H7 (cell line): ENCODE measurements at regions not wholly inside any gene's neighbourhood (a gene's known extent, or its start where the extent isn't known, plus 50 kb on each side); places are given as distances from the start of the nearest gene placed in this dataset.

Experiments
- DNase-seq: peaks from one replicate; pipeline ENCODE4 v3.0.0; 2012
- H3K27me3 ChIP-seq: 2 replicates; pipeline ENCODE4 v1.6.0; 2011; ENCODE audit warnings: mild to moderate bottlenecking, low read length; ENCODE audit not compliant: control insufficient read depth, insufficient read depth
- H3K36me3 ChIP-seq: replicated peaks from 2 replicates; pipeline ENCODE4 v1.5.1; 2011; ENCODE audit warnings: low read length; ENCODE audit not compliant: control insufficient read depth, insufficient read depth
- H3K4me3 ChIP-seq: 2 replicates; pipeline ENCODE4 v1.5.1; 2011; ENCODE audit warnings: low read depth, mild to moderate bottlenecking, control low read depth, low read length, moderate library complexity; ENCODE audit not compliant: insufficient read depth

DNA sequence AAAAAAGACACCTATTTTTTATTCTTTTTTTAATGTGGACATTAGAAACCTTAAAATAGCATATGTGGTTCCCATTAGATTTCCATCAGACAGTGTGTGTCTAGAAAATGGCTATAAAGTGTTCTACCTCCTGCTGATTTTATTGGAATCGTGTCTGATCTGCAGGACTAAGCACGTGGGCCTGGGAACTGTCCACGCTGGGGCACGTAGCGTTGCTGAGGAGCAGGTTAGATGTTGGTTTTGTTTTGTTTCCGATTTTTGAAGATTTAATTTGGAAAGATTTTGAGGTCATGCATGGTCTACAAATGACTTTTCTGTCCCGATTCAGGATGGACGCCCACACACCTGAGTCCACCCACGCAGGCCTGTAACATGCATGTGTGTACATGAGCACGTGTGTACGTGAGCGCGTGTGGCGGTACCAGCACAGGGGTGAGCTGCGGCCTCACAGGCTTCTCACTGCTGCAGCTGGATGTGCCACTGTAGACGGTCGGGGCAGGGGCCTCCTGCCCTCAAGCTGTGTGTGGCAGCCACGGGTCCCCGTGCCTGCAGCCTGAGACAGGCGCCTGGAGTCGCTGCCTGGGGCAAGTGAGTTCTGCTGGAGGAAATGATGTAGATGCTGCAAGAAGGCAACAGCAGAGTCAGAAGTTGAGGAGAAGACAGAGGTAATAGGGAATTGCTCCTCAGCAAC lies 99.7 kb upstream of the CTDP1 start:
- Histone ChIP-seq H3K27me3 (no peaks in the 10 kb centered on the region), H3K4me3 (no peak overlapping the region), H3K36me3 (no peaks in the 10 kb centered on the region)
- no peak for DNase-seq

DNA sequence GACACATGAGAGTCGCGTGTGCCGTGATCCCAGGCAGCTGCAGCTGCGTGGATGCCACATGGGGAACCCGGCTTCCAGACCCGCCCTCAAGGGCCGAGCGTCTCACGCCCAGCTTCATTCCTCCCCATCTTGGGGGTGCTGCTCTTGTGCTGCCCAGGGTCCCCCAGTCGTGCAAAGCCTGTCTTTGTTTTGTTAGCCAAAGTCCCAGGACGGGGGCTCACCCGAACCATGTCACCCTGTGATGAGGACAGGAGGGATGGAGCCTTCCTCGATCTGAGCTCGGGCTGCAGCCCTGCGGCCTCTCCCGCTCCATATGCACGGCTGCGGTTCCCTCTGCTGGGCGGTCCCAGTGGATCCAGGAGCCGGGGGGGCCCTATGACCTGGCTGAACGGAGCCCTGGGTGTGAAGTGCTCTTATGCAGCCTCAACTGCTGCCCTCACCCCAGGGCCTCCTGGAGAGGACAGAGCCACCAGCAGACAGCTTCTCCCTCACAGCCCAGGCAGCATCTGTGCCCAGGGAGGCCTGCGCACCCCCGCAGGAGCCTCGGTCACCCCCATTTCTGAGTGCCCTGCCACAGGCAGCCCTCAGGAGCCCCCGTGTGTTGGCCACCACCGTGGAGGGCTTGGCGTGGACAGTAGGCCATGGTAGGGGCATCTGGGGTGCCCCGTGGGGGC lies 99.0 kb upstream of the CTDP1 start:
- Histone ChIP-seq H3K36me3 (no peaks in the 10 kb centered on the region), H3K4me3 (no peak overlapping the region), H3K27me3 (no peaks in the 10 kb centered on the region)
- no peak for DNase-seq

DNA sequence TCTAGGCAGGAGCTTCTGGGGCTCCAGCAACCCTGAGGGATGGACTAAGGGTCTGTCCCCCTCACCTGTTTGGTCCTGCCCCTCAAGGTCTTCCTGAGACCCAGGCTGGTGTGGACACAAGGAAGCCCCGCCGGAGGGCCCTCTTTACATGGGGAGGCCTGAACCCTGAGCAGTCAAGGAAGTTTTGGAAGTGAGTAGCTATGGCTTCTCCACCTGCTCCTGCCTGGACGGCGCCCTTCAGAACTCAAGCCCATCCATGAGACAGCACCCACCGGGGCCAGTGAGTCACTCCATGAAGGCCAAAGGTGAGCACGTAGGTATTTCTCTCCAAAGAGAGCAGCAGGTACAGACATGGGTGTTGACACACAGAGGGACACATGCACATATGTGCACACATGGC lies 98.2 kb upstream of the CTDP1 start:
- Histone ChIP-seq H3K4me3 (no peak overlapping the region), H3K27me3 (no peaks in the 10 kb centered on the region), H3K36me3 (no peaks in the 10 kb centered on the region)
- no peak for DNase-seq

DNA sequence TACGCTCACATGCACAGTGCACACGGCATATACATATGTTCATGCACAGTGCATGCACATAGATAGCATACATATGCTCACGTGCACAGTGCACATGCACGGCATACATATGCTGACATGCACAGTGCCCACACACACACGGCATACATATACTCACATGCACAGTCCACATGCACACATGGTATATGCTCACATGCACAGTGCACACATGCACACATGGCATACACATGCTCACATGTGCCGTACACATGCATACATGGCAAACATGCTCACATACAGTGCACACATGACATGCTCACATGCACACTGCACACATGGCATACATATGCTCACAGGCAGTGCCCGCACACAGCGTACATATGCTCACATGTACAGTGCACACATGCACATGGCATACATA lies 97.7 kb upstream of the CTDP1 start:
- H3K27me3 ChIP-seq, result no peaks in the 10 kb centered on the region
- DNase-seq, result no peak
- H3K36me3 ChIP-seq, result no peaks in the 10 kb centered on the region
- H3K4me3 ChIP-seq, result no peak overlapping the region

DNA sequence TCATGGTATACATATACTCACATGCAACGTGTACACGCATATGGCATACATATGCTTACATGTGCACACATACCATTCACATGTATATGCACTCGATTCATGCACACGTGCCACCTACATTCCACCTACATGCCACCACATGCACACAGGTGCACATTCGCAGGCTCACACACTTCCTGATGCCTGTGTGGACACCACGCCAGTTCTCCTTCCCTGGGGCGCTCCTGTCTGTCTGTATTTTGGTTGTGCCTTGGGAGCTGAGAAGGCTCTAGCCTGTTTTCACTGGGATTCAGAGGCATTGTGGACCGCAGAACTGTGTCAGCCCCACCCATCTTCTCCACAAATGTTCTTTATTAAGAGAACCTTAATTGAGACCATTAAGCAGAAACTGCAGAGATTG lies 96.6 kb upstream of the CTDP1 start:
- H3K27me3 ChIP-seq, result no peaks in the 10 kb centered on the region
- DNase-seq, result no peak
- H3K4me3 ChIP-seq, result no peak overlapping the region
- no peaks in the 10 kb centered on the region for H3K36me3 ChIP-seq

DNA sequence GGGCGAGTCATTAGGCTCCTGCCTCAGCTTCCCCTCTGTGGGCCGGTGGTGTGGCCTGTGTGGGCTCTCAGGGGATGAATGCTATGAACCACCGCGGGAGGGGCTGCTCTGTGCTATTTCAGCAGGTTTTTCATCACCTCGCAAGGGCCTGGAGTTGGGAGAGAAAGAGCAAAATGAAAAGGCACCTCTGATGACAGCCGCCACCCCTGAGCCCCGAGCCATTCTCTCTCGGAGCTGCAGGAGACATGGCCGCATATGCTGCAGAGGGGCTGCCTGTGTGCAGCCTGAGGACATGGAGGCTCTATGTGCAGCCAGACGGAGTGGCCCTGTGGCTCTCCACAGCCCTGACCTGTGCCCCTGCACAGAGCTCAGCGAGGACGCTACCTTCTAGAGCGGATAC lies 96.2 kb upstream of the CTDP1 start:
- Histone ChIP-seq H3K36me3 (no peaks in the 10 kb centered on the region), H3K27me3 (no peaks in the 10 kb centered on the region), H3K4me3 (no peak overlapping the region)
- no peak for DNase-seq

DNA sequence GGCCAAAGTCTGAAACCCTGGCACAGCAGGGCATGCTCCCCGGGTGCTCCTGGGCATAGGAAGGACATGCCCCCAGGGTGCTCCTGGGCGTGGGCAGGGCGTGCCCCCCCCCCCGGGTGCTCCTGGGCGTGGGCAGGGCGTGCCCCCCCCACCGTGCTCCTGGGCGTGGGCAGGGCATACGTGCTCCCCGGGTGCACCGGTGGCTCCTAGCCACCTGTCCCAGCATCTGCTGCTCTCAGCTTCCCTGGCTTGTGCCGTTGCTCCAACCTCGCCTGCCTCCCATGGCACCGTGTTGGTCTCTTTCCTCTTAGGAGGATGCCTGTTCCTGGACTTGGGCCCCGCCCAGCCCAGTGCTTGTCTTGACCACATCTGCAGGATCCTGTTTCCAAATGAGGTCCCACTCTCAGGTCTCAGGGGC lies 95.6 kb upstream of the CTDP1 start:
- H3K36me3 ChIP-seq, result no peaks in the 10 kb centered on the region
- no peaks in the 10 kb centered on the region for H3K27me3 ChIP-seq
- no peak overlapping the region for H3K4me3 ChIP-seq
- no peak for DNase-seq

DNA sequence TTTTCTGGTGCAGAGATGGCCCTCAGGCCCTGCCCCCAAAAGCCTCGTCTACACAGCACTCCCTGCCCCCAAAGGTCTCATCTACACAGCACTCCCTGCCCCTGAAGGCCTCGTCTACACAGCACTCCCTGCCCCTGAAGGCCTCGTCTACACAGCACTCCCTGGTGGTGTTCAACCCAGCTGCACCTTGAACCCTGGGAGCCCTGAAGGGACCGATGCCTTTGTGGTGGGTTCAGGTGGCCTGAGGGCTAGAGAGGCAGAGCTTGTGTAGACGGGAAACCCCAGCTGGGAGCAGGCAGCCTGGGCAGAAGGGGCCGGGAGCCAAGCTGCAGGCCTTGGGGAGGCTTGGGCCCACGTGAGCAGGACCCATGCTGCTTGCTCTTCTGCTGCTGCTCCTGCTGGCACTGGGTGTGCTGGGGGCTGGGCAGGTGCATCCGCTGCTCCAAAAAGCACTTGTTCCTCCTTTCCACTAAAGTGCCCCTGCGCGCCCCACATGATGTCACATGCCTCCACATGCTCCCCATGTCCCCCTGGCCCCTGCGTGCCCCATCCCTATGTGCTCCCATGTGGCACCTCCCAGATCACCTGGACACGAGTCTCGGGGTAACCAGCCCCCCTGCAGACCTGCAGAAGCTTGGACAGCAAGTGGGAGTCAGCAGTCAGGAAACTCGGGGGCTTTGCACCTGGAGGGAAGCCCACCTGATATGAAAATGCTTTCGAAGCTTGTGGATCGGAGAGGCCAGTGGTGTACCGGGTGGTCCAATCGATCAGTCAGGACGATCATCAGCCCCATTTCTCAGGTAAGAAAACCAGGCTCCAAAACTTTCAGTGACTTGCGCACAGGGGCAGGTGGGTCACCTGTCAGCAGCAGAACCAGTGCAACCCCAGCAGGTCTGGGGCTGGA lies 94.9 kb upstream of the CTDP1 start:
- Histone ChIP-seq H3K4me3 (no peak overlapping the region), H3K36me3 (no peaks in the 10 kb centered on the region), H3K27me3 (no peaks in the 10 kb centered on the region)
- DNase-seq, result no peak

DNA sequence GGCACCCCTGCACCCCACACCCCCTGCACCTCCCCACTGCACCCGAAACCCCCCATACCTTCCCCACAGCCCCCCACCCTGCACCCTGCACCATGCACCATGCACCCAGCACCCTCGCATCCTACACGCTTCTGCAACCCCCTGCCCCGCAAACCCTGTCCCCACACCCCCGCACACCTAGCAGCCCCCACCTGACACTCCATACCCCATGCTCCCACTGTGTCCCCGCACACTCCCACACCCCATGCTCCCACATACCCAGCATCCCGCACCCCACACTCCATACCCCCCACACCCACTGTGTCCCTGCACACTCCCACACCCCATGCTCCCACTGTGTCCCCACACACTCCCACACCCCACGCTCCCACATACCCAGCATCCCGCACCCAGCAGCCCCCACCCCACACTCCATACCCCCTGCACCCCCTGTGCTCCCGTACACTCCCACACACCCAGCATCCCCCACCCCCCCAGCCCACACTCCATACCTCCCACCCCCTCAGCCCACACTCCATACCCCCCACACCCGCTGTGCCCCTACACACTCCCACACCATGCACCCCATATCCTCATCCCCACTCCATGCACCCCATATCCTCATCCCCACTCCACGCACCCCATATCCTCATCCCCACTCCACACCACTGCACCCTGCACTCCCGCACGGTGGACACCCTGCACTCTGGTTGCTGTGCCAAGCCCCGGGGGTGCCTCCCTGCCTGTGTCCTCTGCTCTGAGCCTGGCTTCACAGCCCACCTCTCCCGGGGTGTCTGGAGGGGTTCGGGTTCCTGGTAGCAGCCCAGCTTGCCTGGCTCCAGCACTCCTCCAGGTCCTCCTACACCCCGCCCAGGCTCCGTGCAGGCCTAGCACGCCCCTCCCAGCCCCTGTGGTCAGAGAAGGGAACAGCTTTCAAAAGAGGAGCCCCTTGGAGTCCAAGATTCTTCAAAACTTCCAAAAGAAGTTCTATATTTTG lies 93.9 kb upstream of the CTDP1 start:
- H3K36me3 ChIP-seq, result no peaks in the 10 kb centered on the region
- no peak overlapping the region for H3K4me3 ChIP-seq
- no peaks in the 10 kb centered on the region for H3K27me3 ChIP-seq
- no peak for DNase-seq

DNA sequence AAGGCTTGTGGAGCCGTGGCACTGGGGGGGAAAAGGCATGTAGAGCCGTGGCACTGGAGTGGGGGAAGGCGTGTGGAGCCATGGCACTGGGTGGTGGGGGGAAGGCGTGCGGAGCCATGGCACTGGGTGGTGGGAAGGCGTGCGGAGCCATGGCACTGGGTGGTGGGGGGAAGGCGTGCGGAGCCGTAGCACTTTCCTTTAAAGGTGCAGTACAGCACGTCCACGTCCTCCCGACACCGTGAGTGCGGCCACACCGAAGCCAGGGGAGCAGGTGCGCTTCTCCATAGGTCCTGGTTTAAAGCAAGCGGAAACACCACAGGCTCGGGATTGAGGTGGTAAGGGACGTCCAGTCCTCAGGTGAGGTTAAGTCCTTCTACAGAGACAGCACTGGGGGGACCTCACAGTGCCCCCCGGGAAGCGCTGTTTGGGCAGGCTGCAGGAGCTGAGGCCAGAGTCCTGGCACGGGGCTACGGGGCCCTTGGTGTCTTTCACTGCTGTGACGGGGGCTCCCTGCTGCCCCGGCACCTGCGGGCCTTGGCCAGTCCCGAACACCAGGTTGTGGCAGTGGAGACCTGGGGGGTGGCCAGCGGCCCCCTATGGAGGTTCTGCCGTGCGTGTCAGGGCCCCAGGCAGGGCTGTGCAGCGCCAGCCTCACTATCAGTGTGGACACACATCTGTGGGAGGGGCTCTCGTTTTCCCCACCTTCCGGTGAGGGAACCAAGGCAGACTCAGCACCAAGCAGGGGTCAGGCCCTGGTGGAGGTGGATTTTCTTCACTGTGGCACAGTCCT lies 93.0 kb upstream of the CTDP1 start:
- no peaks in the 10 kb centered on the region for H3K27me3 ChIP-seq
- DNase-seq, result no peak
- H3K4me3 ChIP-seq, result no peak overlapping the region
- no peaks in the 10 kb centered on the region for H3K36me3 ChIP-seq

DNA sequence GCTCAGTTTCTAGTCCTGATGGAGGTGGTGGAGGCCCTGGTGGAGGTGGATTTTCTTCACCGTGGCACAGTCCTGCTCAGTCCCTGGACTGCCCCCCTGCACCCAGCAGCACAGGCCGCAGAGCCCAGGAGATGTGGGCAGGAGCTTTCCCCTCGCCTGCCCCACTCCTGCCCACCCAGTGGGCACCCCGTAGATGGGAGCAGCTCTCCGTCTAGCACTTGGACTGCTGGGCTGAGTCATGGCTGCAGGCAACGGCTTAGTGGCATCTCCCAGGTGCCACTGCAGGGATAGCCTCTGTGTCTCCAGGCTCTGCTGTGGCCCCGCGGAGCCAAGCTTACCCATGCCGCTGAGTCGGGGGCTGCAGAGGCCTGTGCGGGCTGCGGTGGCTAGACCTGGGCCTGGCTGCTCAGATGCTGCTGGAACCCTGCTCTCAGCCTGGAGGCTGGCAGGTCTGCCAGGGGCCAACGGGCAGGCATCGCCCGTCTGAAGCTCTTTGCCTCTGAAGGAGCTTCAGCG lies 92.3 kb upstream of the CTDP1 start:
- no peaks in the 10 kb centered on the region for H3K27me3 ChIP-seq
- no peaks in the 10 kb centered on the region for H3K36me3 ChIP-seq
- H3K4me3 ChIP-seq, result no peak overlapping the region
- no peak for DNase-seq

DNA sequence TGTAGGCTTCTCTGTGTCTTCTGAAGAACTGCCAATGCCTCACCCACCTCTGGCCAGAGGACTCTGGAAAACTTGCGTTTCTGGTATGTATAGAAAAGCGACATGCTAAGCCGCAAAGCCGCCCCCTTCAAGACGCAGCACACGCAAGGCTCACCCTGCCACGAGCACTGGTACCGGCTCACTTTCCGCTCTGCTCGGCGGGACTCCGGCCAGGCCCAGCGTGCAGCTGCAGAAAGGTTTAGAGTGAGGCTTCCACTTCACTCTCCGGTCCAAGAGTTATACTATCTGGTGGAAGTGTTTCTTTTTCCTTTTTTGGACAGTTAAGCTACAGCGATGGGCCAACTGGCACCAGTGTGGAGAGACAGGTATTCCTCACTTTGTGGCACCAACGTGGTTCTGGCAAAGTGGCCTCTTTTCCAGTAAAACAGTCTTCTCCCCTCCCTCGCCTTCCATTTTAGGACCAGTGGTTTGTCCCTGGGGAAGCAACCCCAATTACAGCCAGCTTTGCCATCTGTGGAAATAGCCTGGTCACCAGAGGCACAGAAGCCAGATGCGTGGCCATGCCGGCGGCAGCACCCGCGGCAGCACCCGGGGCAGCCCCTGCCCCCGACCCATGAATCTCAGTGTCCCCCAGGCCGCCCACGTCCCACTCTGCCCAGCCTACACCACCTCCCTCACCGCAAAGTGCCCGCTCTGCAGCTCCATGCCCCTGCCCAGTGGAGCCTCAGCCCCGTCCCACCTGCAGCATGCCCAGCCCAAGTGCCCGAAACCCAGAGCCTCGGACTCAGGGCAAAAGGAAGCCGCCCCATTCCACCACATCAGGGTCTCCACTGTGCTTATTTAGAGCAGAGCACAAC lies 91.6 kb upstream of the CTDP1 start:
- H3K4me3 ChIP-seq, result no peak overlapping the region
- no peak for DNase-seq
- H3K27me3 ChIP-seq, result no peaks in the 10 kb centered on the region
- no peaks in the 10 kb centered on the region for H3K36me3 ChIP-seq
